ENCODE measurements at regions not wholly inside any gene's neighbourhood (a gene's known extent, or its start where the extent isn't known, plus 50 kb on each side); places are given as distances from the start of the nearest gene placed in this dataset.

DNA sequence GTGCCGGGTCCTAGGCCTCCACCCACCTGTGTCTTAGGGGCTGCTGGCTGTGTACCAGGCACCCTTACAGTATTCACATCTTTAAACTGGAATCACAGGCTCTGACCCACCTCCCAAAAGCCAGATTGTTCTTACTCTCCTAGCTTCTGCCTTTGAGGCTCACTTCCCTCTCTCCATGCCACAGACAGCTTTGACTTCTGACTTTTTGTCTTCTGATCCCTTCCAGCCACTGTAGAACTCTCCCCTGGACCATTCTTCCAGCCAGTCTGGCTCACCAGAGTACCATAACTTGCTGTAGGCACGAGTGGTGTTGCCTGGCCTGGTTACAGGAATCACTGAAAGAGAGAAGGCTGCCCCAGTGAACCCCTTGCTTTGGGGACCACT lies 58.1 kb upstream of the STUM start:
- in situ Hi-C loops (cut with MboI) (no loop called here), intact Hi-C loops (cut with micrococcal nuclease; ENCODE audit: unreplicated experiment) (no loop called here)
- H3K4me2 ChIP-seq (ENCODE audit: control insufficient read depth, insufficient read depth): no peak overlapping the region
- no peaks in the 10 kb centered on the region for H3K9me3 ChIP-seq (replicated peaks; ENCODE audit: control insufficient read depth, insufficient read depth, low read length)
- POLR2A ChIA-PET: no interaction called here
- no peak for FAIRE-seq
- no peak overlapping the region for H3K9ac ChIP-seq (ENCODE audit: control insufficient read depth, insufficient read depth, low read length)
- no peak for ATAC-seq
- 14% methylated on average over 2 of the region's 2 CpGs for WGBS (ENCODE audit: insufficient coverage, insufficient replicate concordance, low lambda C conversion rate, missing lambda C conversion rate)
- DNase-seq (ENCODE audit: low read depth, low spot score): no peak
- RAD21 ChIA-PET (ENCODE audit: unreplicated experiment): no interaction called here
- no peaks in the 10 kb centered on the region for H3K36me3 ChIP-seq (ENCODE audit: control insufficient read depth in 2 of 2, insufficient read depth in 2 of 2, low read length in 1 of 2)
- no peaks in the 10 kb centered on the region for H4K20me1 ChIP-seq (ENCODE audit: control insufficient read depth, insufficient read depth)
- H3K27ac ChIP-seq (ENCODE audit: control insufficient read depth, insufficient read depth): no peak overlapping the region
- TF ChIP-seq SUZ12 (IDR thresholded peaks at IDR 0.05; ENCODE audit: unreplicated experiment): no peak
- no peak for TF ChIP-seq CHD4 (IDR thresholded peaks at IDR 0.05)
- TF ChIP-seq CBX5 (IDR thresholded peaks at IDR 0.05; ENCODE audit: low read depth): no peak
- SMC1A ChIA-PET (ENCODE audit: uncharacterized antibody, unreplicated experiment): interaction anchor here (0.6 to 1.5 kb wide), 3 partner anchors 68 to 552 kb away, joined by 3 to 4 read pairs (median 3); no protein-coding TSS in a partner anchor
- CTCF ChIA-PET: no interaction called here
- no peak overlapping the region for H3K4me3 ChIP-seq
- no peaks in the 10 kb centered on the region; a peak in 2 of 4 replicates for H3K27me3 ChIP-seq (replicated peaks in 1 of 2; ENCODE audit: control insufficient read depth in 2 of 2, insufficient read depth in 2 of 2, low read length in 1 of 2)
- no TSS peak for BruUV-seq (replicated peaks)
- H3K4me1 ChIP-seq (ENCODE audit: control insufficient read depth, insufficient read depth, low read length): no peaks in the 10 kb centered on the region
- H2AFZ ChIP-seq (ENCODE audit: control insufficient read depth, low read depth, low read length): no peak overlapping the region
- H3K79me2 ChIP-seq (ENCODE audit: control insufficient read depth, insufficient read depth, low read length): no peaks in the 10 kb centered on the region

GRCh38 chr1:226491093-226491850 lies 57.3 kb upstream of the STUM start:
- no peak for DNase-seq (ENCODE audit: low read depth, low spot score)
- Histone ChIP-seq H3K9ac (ENCODE audit: control insufficient read depth, insufficient read depth, low read length) (no peak overlapping the region), H3K9me3 (replicated peaks; ENCODE audit: control insufficient read depth, insufficient read depth, low read length) (no peaks in the 10 kb centered on the region), H3K4me2 (ENCODE audit: control insufficient read depth, insufficient read depth) (no peak overlapping the region), H3K4me3 (no peak overlapping the region), H3K27ac (ENCODE audit: control insufficient read depth, insufficient read depth) (no peak overlapping the region), H2AFZ (ENCODE audit: control insufficient read depth, low read depth, low read length) (no peak overlapping the region), H3K36me3 (ENCODE audit: control insufficient read depth in 2 of 2, insufficient read depth in 2 of 2, low read length in 1 of 2) (no peaks in the 10 kb centered on the region), H3K4me1 (ENCODE audit: control insufficient read depth, insufficient read depth, low read length) (no peaks in the 10 kb centered on the region), H3K79me2 (ENCODE audit: control insufficient read depth, insufficient read depth, low read length) (no peaks in the 10 kb centered on the region), H4K20me1 (ENCODE audit: control insufficient read depth, insufficient read depth) (no peaks in the 10 kb centered on the region), H3K27me3 (replicated peaks in 1 of 2; ENCODE audit: control insufficient read depth in 2 of 2, insufficient read depth in 2 of 2, low read length in 1 of 2) (no peaks in the 10 kb centered on the region; a peak in 2 of 4 replicates)
- CTCF ChIA-PET: interaction anchor here (0.6 kb wide), 1 partner anchor 46 kb away, joined by 3 read pairs; no protein-coding TSS in a partner anchor
- FAIRE-seq: no peak
- RAD21 ChIA-PET (ENCODE audit: unreplicated experiment): no interaction called here
- in situ Hi-C loops (cut with MboI) (no loop called here), intact Hi-C loops (cut with micrococcal nuclease; ENCODE audit: unreplicated experiment) (no loop called here)
- ATAC-seq: no peak
- no TSS peak for BruUV-seq (replicated peaks)
- SMC1A ChIA-PET (ENCODE audit: uncharacterized antibody, unreplicated experiment): interaction anchor here (1.4 to 1.5 kb wide), 2 partner anchors 69 to 87 kb away, joined by 3 to 4 read pairs; no protein-coding TSS in a partner anchor
- POLR2A ChIA-PET: no interaction called here
- WGBS (ENCODE audit: insufficient coverage, insufficient replicate concordance, low lambda C conversion rate, missing lambda C conversion rate): 1% methylated on average over 4 of the region's 4 CpGs
- TF ChIP-seq ZBTB11 (CRISPR knock-in tag; IDR thresholded peaks at IDR 0.05) (no peak), POLR2AphosphoS2 (IDR thresholded peaks at IDR 0.05; ENCODE audit: low read depth, low read length) (no peak), PML (IDR thresholded peaks at IDR 0.05; ENCODE audit: low read length) (no peak), SRF (IDR thresholded peaks at IDR 0.05; ENCODE audit: low read depth in 2 of 2, low read length in 2 of 2) (no peak), RUNX3 (IDR thresholded peaks at IDR 0.05; ENCODE audit: low read length) (no peak)
- TF ChIP-seq, protein P1, sequence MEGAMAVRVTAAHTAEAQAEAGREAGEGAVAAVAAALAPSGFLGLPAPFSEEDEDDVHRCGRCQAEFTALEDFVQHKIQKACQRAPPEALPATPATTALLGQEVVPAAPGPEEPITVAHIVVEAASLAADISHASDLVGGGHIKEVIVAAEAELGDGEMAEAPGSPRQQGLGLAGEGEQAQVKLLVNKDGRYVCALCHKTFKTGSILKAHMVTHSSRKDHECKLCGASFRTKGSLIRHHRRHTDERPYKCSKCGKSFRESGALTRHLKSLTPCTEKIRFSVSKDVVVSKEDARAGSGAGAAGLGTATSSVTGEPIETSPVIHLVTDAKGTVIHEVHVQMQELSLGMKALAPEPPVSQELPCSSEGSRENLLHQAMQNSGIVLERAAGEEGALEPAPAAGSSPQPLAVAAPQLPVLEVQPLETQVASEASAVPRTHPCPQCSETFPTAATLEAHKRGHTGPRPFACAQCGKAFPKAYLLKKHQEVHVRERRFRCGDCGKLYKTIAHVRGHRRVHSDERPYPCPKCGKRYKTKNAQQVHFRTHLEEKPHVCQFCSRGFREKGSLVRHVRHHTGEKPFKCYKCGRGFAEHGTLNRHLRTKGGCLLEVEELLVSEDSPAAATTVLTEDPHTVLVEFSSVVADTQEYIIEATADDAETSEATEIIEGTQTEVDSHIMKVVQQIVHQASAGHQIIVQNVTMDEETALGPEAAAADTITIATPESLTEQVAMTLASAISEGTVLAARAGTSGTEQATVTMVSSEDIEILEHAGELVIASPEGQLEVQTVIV (IDR thresholded peaks at IDR 0.05; ENCODE audit: borderline replicate concordance, partially characterized antibody): no peak

Data from GM12878 (cell line).